H1 (cell line): ENCODE measurements at regions not wholly inside any gene's neighbourhood (a gene's known extent, or its start where the extent isn't known, plus 50 kb on each side); places are given as distances from the start of the nearest gene placed in this dataset.

Source experiments
- CTCF ChIA-PET: fragments of 300-600 bp; sonication (Branson Sonifier 250); formaldehyde crosslinking; loops from one replicate; lab custom pipeline; 2021; ENCODE audit not compliant: partially characterized antibody; lab: Charles Lee
- POLR2A ChIA-PET: fragments of 300-600 bp; sonication (Branson Sonifier 250); formaldehyde crosslinking; loops from one replicate; lab custom pipeline; 2021; ENCODE audit warnings: inconsistent platforms; ENCODE audit not compliant: partially characterized antibody; lab: Charles Lee
- DNase-seq, 2 experiments: peaks; one replicate each; pipeline versions ENCODE4 v3.0.0 to v3.0.0-alpha.2; 2010 to 2022; ENCODE audit warnings: low spot score in 2 of 2, low read depth in 1 of 2, mixed read lengths in 1 of 2
- FAIRE-seq: peaks from 2 replicates; lab custom pipeline; 2011; peaks lifted over from hg19 to GRCh38; lab: Jason Lieb, UNC
- H2AFZ ChIP-seq: 2 replicates; pipeline ENCODE4 v1.8.1; 2012; ENCODE audit warnings: low read length, inconsistent platforms
- H2AK5ac ChIP-seq: 2 replicates; pipeline ENCODE4 v1.6.1; 2013; ENCODE audit warnings: low read depth, low read length
- H2BK120ac ChIP-seq: replicated peaks from 2 replicates; pipeline ENCODE3; 2013; ENCODE audit warnings: low read depth, low read length, inconsistent platforms
- H2BK12ac ChIP-seq: 2 replicates; pipeline ENCODE4 v1.6.1; 2013; ENCODE audit warnings: low read depth, low read length
- H2BK15ac ChIP-seq: 2 replicates; pipeline ENCODE4 v1.6.1; 2013; ENCODE audit warnings: low read length
- H2BK20ac ChIP-seq: 2 replicates; pipeline ENCODE4 v1.6.1; 2013; ENCODE audit warnings: low read length
- H2BK5ac ChIP-seq: 2 replicates; pipeline ENCODE4 v1.6.1; 2013; ENCODE audit warnings: low read depth, low read length
- H3K14ac ChIP-seq: 2 replicates; pipeline ENCODE4 v1.6.1; 2013; ENCODE audit warnings: inconsistent platforms; ENCODE audit not compliant: insufficient read length
- H3K18ac ChIP-seq: 2 replicates; pipeline ENCODE4 v1.6.1; 2013; ENCODE audit warnings: low read length; ENCODE audit errors: extremely low read depth
- H3K23ac ChIP-seq: 2 replicates; pipeline ENCODE4 v1.6.1; 2013; ENCODE audit warnings: inconsistent platforms; ENCODE audit not compliant: insufficient read length
- H3K23me2 ChIP-seq: 2 replicates; pipeline ENCODE4 v1.6.1; 2013; ENCODE audit warnings: low read depth, low read length
- H3K27ac ChIP-seq: 2 replicates; pipeline ENCODE4 v1.6.1; 2011; ENCODE audit warnings: low read depth, low read length, inconsistent platforms
- H3K27me3 ChIP-seq, 4 experiments: replicated peaks in 1 of 4; 1 replicate in 1 of 4; 2 replicates in 3 of 4; pipeline versions ENCODE4 v1.6.1 to v1.8.1; 2011 to 2013; ENCODE audit warnings: low read length in 3 of 4, mild to moderate bottlenecking in 3 of 4, inconsistent platforms in 2 of 4, mixed read lengths in 2 of 4, moderate library complexity in 1 of 4; ENCODE audit not compliant: control insufficient read depth in 3 of 4, insufficient read depth in 3 of 4; ENCODE audit errors: extremely low read depth in 1 of 4
- H3K36me3 ChIP-seq, 4 experiments: 2 replicates each; pipeline versions ENCODE4 v1.6.1 to v1.8.1; 2011 to 2013; ENCODE audit warnings: mild to moderate bottlenecking in 4 of 4, low read length in 3 of 4, moderate library complexity in 2 of 4, control low read depth in 1 of 4, inconsistent platforms in 1 of 4; ENCODE audit not compliant: insufficient read depth in 4 of 4, control insufficient read depth in 2 of 4
- H3K4ac ChIP-seq: replicated peaks from 2 replicates; pipeline ENCODE3; 2013; ENCODE audit warnings: low read length, low read depth, mixed read lengths, inconsistent platforms; ENCODE audit not compliant: insufficient read length
- H3K4me1 ChIP-seq, 4 experiments: replicated peaks in 1 of 4; 1 replicate in 1 of 4; 2 replicates in 3 of 4; pipeline versions ENCODE4 v1.6.1 to v1.8.1; 2011 to 2013; ENCODE audit warnings: low read length in 3 of 4, inconsistent platforms in 2 of 4, mixed read lengths in 1 of 4; ENCODE audit not compliant: insufficient read depth in 4 of 4, control insufficient read depth in 3 of 4
- H3K4me2 ChIP-seq, 2 experiments: 2 replicates each; pipeline versions ENCODE4 v1.6.1 to v1.8.1; 2011 to 2013; ENCODE audit warnings: low read depth in 2 of 2, low read length in 2 of 2, control low read depth in 1 of 2, inconsistent platforms in 1 of 2, mild to moderate bottlenecking in 1 of 2; ENCODE audit not compliant: insufficient read depth in 1 of 2
- H3K4me3 ChIP-seq, 4 experiments: fragments of 200-600, 300-600 bp in 1 of 4; sonication (generic), shearing (Covaris generic), sonication (Bioruptor Twin) in 1 of 4; 2 replicates each; pipeline versions ENCODE4 v1.5.1 to v1.8.1; 2011 to 2016; ENCODE audit warnings: low read length in 4 of 4, low read depth in 3 of 4, control low read depth in 2 of 4, inconsistent platforms in 2 of 4, mild to moderate bottlenecking in 2 of 4, mixed read lengths in 1 of 4, moderate library complexity in 1 of 4; ENCODE audit not compliant: insufficient read depth in 2 of 4; ENCODE audit errors: extremely low read depth in 1 of 4
- H3K56ac ChIP-seq: replicated peaks from 2 replicates; pipeline ENCODE3; 2013; ENCODE audit warnings: low read depth, mild to moderate bottlenecking, mixed read lengths, low read length, inconsistent platforms; ENCODE audit not compliant: insufficient read length
- H3K79me1 ChIP-seq: 2 replicates; pipeline ENCODE4 v1.6.1; 2013; ENCODE audit warnings: low read depth, low read length, control low read depth
- H3K79me2 ChIP-seq, 2 experiments: 2 replicates each; pipeline versions ENCODE4 v1.6.1 to v1.8.1; 2012 to 2013; ENCODE audit warnings: low read length in 2 of 2, mild to moderate bottlenecking in 2 of 2, inconsistent platforms in 1 of 2; ENCODE audit not compliant: insufficient read depth in 2 of 2, control insufficient read depth in 1 of 2
- H3K9ac ChIP-seq, 4 experiments: replicated peaks in 1 of 4; 1 replicate in 1 of 4; 2 replicates in 3 of 4; pipeline versions ENCODE4 v1.6.1 to v1.8.1; 2011 to 2013; ENCODE audit warnings: low read depth in 3 of 4, low read length in 3 of 4, control low read depth in 2 of 4, mild to moderate bottlenecking in 2 of 4, moderate library complexity in 2 of 4, inconsistent platforms in 1 of 4; ENCODE audit errors: extremely low read depth in 1 of 4
- H3K9me3 ChIP-seq, 2 experiments: 2 replicates each; pipeline versions ENCODE4 v1.6.1 to v1.8.1; 2012 to 2013; ENCODE audit warnings: mild to moderate bottlenecking in 2 of 2, moderate library complexity in 2 of 2, control low read depth in 1 of 2, inconsistent platforms in 1 of 2, low read depth in 1 of 2, low read length in 1 of 2, mixed read lengths in 1 of 2; ENCODE audit not compliant: insufficient read depth in 2 of 2
- H4K20me1 ChIP-seq, 2 experiments: replicated peaks in 1 of 2; 2 replicates each; pipeline versions ENCODE3 to v1.8.1; 2011 to 2013; ENCODE audit warnings: inconsistent platforms in 2 of 2, low read length in 2 of 2, mild to moderate bottlenecking in 1 of 2; ENCODE audit not compliant: insufficient read depth in 2 of 2, control insufficient read depth in 1 of 2
- H4K5ac ChIP-seq: 2 replicates; pipeline ENCODE4 v1.6.1; 2013; ENCODE audit warnings: low read length, low read depth, mixed read lengths, inconsistent platforms; ENCODE audit not compliant: insufficient read length
- H4K8ac ChIP-seq: 2 replicates; pipeline ENCODE4 v1.8.0; 2013; ENCODE audit warnings: mild to moderate bottlenecking, moderate library complexity, low read length, inconsistent platforms; ENCODE audit not compliant: insufficient read depth; ENCODE audit errors: extremely low read depth
- H4K91ac ChIP-seq: replicated peaks from 2 replicates; pipeline ENCODE3; 2013; ENCODE audit warnings: low read length, mixed read lengths, inconsistent platforms; ENCODE audit not compliant: insufficient read length
- CBX5 ChIP-seq: fragments of 300-800, 300-1000 bp; sonication (generic); IDR thresholded peaks from 2 replicates; pipeline ENCODE4 v1.7.1; 2016; ENCODE audit warnings: antibody characterized with exemption, low read length, low read depth
- CBX8 ChIP-seq: fragments of 300-800, 300-1000 bp; sonication (generic); IDR thresholded peaks from 2 replicates; pipeline ENCODE4 v1.7.1; 2016; ENCODE audit warnings: low read depth, low read length, borderline replicate concordance
- CHD1 ChIP-seq: IDR thresholded peaks from 2 replicates; pipeline ENCODE4 v1.6.1; 2012; ENCODE audit warnings: low read depth, low read length, improper control_type of control experiment
- E2F6 ChIP-seq: IDR thresholded peaks from 2 replicates; pipeline ENCODE4 v1.6.1; 2012; ENCODE audit warnings: inconsistent platforms
- KDM4A ChIP-seq: IDR thresholded peaks from one replicate; pipeline ENCODE4 v1.7.1; 2012; ENCODE audit warnings: low read depth, mild to moderate bottlenecking, moderate library complexity, low read length, inconsistent platforms; ENCODE audit not compliant: severe bottlenecking
- NANOG ChIP-seq: IDR thresholded peaks from 2 replicates; pipeline ENCODE4 v1.6.1; 2011; ENCODE audit warnings: low read length, low read depth, mild to moderate bottlenecking, inconsistent platforms; ENCODE audit not compliant: insufficient read depth, poor library complexity, severe bottlenecking
- POLR2AphosphoS5 ChIP-seq: IDR thresholded peaks from 2 replicates; pipeline ENCODE4 v1.6.1; 2011; ENCODE audit warnings: low read depth, low read length
- POU5F1 ChIP-seq: IDR thresholded peaks from 2 replicates; pipeline ENCODE4 v1.6.1; 2011; ENCODE audit warnings: low read depth, mild to moderate bottlenecking, low read length, moderate library complexity
- SAP30 ChIP-seq: fragments of 300-600 bp; sonication (generic); IDR thresholded peaks from 2 replicates; pipeline ENCODE4 v1.7.1; 2012; ENCODE audit warnings: low read length, moderate library complexity, mild to moderate bottlenecking, inconsistent platforms; ENCODE audit not compliant: insufficient read depth, insufficient replicate concordance
- SIX5 ChIP-seq: IDR thresholded peaks from 2 replicates; pipeline ENCODE4 v1.6.1; 2011; ENCODE audit warnings: mild to moderate bottlenecking, low read depth, low read length
- SP1 ChIP-seq: IDR thresholded peaks from 2 replicates; pipeline ENCODE4 v1.6.1; 2011; ENCODE audit warnings: low read depth, low read length
- TEAD4 ChIP-seq: IDR thresholded peaks from 2 replicates; pipeline ENCODE4 v1.6.1; 2012; ENCODE audit warnings: low read depth, low read length, inconsistent platforms, mixed read lengths
- YY1 ChIP-seq: IDR thresholded peaks from 2 replicates; pipeline ENCODE4 v1.6.1; 2011; ENCODE audit warnings: low read depth, mild to moderate bottlenecking, low read length
- WGBS, 2 experiments: shearing (Covaris generic) in 1 of 2; methylation state at CpG; one replicate each; pipeline versions ENCODE4 v1.1.6 to v1.1.7; 2013 to 2015; ENCODE audit warnings: low lambda C conversion rate in 2 of 2, mixed read lengths in 2 of 2, inconsistent platforms in 1 of 2, low coverage in 1 of 2, missing lambda C conversion rate in 1 of 2; ENCODE audit not compliant: insufficient replicate concordance in 2 of 2, insufficient coverage in 1 of 2, insufficient read length in 1 of 2; ENCODE audit errors: extremely low coverage in 1 of 2, missing lambda C conversion rate in 1 of 2; 5-methylcytosine and 5-hydroxymethylcytosine counted together
- TF ChIP-seq, protein P1 (sequence below): IDR thresholded peaks from 2 replicates; pipeline ENCODE4 v1.6.1; 2011; ENCODE audit warnings: low read depth, mild to moderate bottlenecking, low read length; ENCODE audit not compliant: insufficient read depth

DNA sequence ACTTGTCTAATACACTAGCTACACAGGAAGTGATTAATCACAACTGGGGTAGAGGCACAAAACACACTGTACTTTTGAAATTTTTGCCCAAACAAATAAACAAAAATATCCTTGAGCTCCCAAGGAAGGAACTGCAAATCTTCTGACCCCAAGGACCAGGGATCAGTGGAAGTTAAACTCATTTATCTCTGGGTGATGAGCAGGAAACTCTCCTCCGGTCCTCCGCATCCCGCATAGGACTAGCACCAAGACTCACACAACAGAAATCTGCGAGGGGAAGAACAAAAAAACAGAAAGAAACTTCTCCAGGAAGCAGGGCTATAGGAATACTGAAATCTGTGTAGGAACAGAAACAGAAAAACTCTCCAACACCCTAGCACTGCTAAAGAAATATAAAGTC, 650.3 kb downstream of the DCDC2C start:
- H4K8ac ChIP-seq = no peak overlapping the region
- FAIRE-seq (no peak), DNase-seq (no peak)
- ChIA-PET CTCF (interaction anchor here (0.7 to 2.2 kb wide), 14 partner anchors 11 to 641 kb away, joined by 3 to 10 read pairs (median 4); no protein-coding TSS in a partner anchor), POLR2A (no interaction called here)
- no peak overlapping the region for H4K91ac ChIP-seq
- H4K20me1 ChIP-seq = no peaks in the 10 kb centered on the region
- no peaks in the 10 kb centered on the region for H3K79me2 ChIP-seq
- H3K9me3 ChIP-seq = no peaks in the 10 kb centered on the region
- H3K36me3 ChIP-seq = no peaks in the 10 kb centered on the region; a peak in 1 of 8 replicates
- H3K56ac ChIP-seq = no peak overlapping the region
- WGBS, 2 experiments = 96% methylated on average over 4 of the region's 4 CpGs; no CpG with 5 or more reads in 1 of the 2 experiments
- H3K23me2 ChIP-seq = no peaks in the 10 kb centered on the region
- no peak overlapping the region for H3K4me3 ChIP-seq
- no peak overlapping the region for H2BK5ac ChIP-seq
- H3K18ac ChIP-seq = no peak overlapping the region
- no peak overlapping the region for H3K27ac ChIP-seq
- H3K27me3 ChIP-seq = no peaks in the 10 kb centered on the region
- H2BK120ac ChIP-seq = no peak overlapping the region
- no peak overlapping the region for H2AK5ac ChIP-seq
- H3K4me1 ChIP-seq = no peaks in the 10 kb centered on the region
- no peaks in the 10 kb centered on the region for H3K79me1 ChIP-seq
- 0 out of 2 replicates have a peak overlapping the region, but pooled peaks have one; percentile 86 for H2BK20ac ChIP-seq
- H3K14ac ChIP-seq = no peak overlapping the region
- H2AFZ ChIP-seq = no peak overlapping the region
- H2BK12ac ChIP-seq = no peak overlapping the region
- H3K9ac ChIP-seq = no peak overlapping the region
- H3K23ac ChIP-seq = no peak overlapping the region
- H3K4me2 ChIP-seq = no peak overlapping the region
- H2BK15ac ChIP-seq = no peak overlapping the region
- H4K5ac ChIP-seq = no peak overlapping the region
- H3K4ac ChIP-seq = no peak overlapping the region
- no peak for TF ChIP-seq SP1
- no peak for TF ChIP-seq SAP30
- TF ChIP-seq POLR2AphosphoS5 = no peak
- no peak for TF ChIP-seq CBX8
- TF ChIP-seq, protein P1, sequence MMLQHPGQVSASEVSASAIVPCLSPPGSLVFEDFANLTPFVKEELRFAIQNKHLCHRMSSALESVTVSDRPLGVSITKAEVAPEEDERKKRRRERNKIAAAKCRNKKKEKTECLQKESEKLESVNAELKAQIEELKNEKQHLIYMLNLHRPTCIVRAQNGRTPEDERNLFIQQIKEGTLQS = no peak
- no peak for TF ChIP-seq KDM4A
- TF ChIP-seq POU5F1 = no peak
- no peak for TF ChIP-seq TEAD4
- no peak for TF ChIP-seq SIX5
- TF ChIP-seq E2F6 = no peak
- TF ChIP-seq CHD1 = no peak
- TF ChIP-seq NANOG = no peak
- no peak for TF ChIP-seq YY1
- no peak for TF ChIP-seq CBX5
